ENCODE measurements at regions not wholly inside any gene's neighbourhood (a gene's known extent, or its start where the extent isn't known, plus 50 kb on each side); places are given as distances from the start of the nearest gene placed in this dataset.

GRCh38 chr14:86311151-86311550, 781.2 kb downstream of the FLRT2 start:
- TF ChIP-seq CTCF (conservative IDR thresholded peaks at IDR 0.05; ENCODE audit: low read depth, low read length) = no peak
- TF ChIP-seq POLR2A (IDR thresholded peaks at IDR 0.05; ENCODE audit: low read depth, low read length) = no peak
- no peak for TF ChIP-seq USF2 (IDR thresholded peaks at IDR 0.05; ENCODE audit: low read depth, low read length)
- no peak for TF ChIP-seq ELK1 (IDR thresholded peaks at IDR 0.05; ENCODE audit: borderline replicate concordance, low read depth, low read length)
- no peak for TF ChIP-seq CHD1 (IDR thresholded peaks at IDR 0.05; ENCODE audit: low read depth, low read length)
- TF ChIP-seq NFE2L2 (IDR thresholded peaks at IDR 0.05; ENCODE audit: low read depth, low read length) = no peak
- no peak for TF ChIP-seq RCOR1 (IDR thresholded peaks at IDR 0.05; ENCODE audit: insufficient replicate concordance, low read length)
- no peak for TF ChIP-seq BHLHE40 (IDR thresholded peaks at IDR 0.05; ENCODE audit: low read depth, low read length)
- TF ChIP-seq RAD21 (IDR thresholded peaks at IDR 0.05; ENCODE audit: low read length) = no peak

All from IMR-90 (cell line).